ENCODE measurements at regions not wholly inside any gene's neighbourhood (a gene's known extent, or its start where the extent isn't known, plus 50 kb on each side); places are given as distances from the start of the nearest gene placed in this dataset.

- H3K4me1 ChIP-seq: no peaks in the 10 kb centered on the region
- H3K27me3 ChIP-seq: no peaks in the 10 kb centered on the region
- H3K9me3 ChIP-seq: no peaks in the 10 kb centered on the region
- no peak for TF ChIP-seq CTCF (IDR thresholded peaks at IDR 0.05)
- no peak overlapping the region for H3K4me3 ChIP-seq
- no peaks in the 10 kb centered on the region for H3K36me3 ChIP-seq
- DNase-seq (ENCODE audit: low spot score): no peak
- H3K27ac ChIP-seq: no peak overlapping the region
These were observed 725.0 kb downstream of the METTL15 start for GRCh38 chr11:28833169-28833568.

GRCh38 chr11:28826807-28827206 is 718.6 kb downstream of the METTL15 start:
- H3K4me1 ChIP-seq: no peaks in the 10 kb centered on the region
- no peak for TF ChIP-seq CTCF (IDR thresholded peaks at IDR 0.05)
- H3K4me3 ChIP-seq: no peak overlapping the region
- peaks cover 4 to 12% of the 10 kb centered on the region in 2 donors for H3K9me3 ChIP-seq
- H3K36me3 ChIP-seq: no peaks in the 10 kb centered on the region
- H3K27me3 ChIP-seq: no peaks in the 10 kb centered on the region
- H3K27ac ChIP-seq: no peak overlapping the region
- DNase-seq (ENCODE audit: low spot score): no peak

- peaks cover 4 to 8% of the 10 kb centered on the region in 2 donors for H3K9me3 ChIP-seq
- no peaks in the 10 kb centered on the region for H3K36me3 ChIP-seq
- no peaks in the 10 kb centered on the region for H3K27me3 ChIP-seq
- TF ChIP-seq CTCF (IDR thresholded peaks at IDR 0.05): no peak
- no peak overlapping the region for H3K27ac ChIP-seq
- no peak overlapping the region for H3K4me3 ChIP-seq
- no peaks in the 10 kb centered on the region for H3K4me1 ChIP-seq
- DNase-seq (ENCODE audit: low spot score): no peak
These were observed 714.4 kb downstream of the METTL15 start for GRCh38 chr11:28822576-28822975.

GRCh38 chr11:28820296-28820989 is 712.3 kb downstream of the METTL15 start:
- Histone ChIP-seq H3K27me3 (no peaks in the 10 kb centered on the region), H3K4me3 (no peak overlapping the region), H3K36me3 (no peaks in the 10 kb centered on the region), H3K9me3 (peaks cover 0 to 4% of the 10 kb centered on the region in 2 donors), H3K27ac (no peak overlapping the region), H3K4me1 (no peaks in the 10 kb centered on the region)
- no peak for DNase-seq (ENCODE audit: low spot score)
- no peak for TF ChIP-seq CTCF (IDR thresholded peaks at IDR 0.05)

- TF ChIP-seq CTCF (IDR thresholded peaks at IDR 0.05): no peak
- Histone ChIP-seq H3K27me3 (no peaks in the 10 kb centered on the region), H3K4me3 (no peak overlapping the region), H3K36me3 (no peaks in the 10 kb centered on the region), H3K4me1 (no peaks in the 10 kb centered on the region), H3K27ac (no peak overlapping the region), H3K9me3 (peaks cover 0 to 2% of the 10 kb centered on the region in 2 donors)
- no peak for DNase-seq (ENCODE audit: low spot score)
These were observed 711.6 kb downstream of the METTL15 start for GRCh38 chr11:28819741-28820140.

- H3K9me3 ChIP-seq: no peaks in the 10 kb centered on the region
- no peaks in the 10 kb centered on the region for H3K4me1 ChIP-seq
- no peak overlapping the region for H3K27ac ChIP-seq
- no peak for DNase-seq (ENCODE audit: low spot score)
- no peak for TF ChIP-seq CTCF (IDR thresholded peaks at IDR 0.05)
- H3K27me3 ChIP-seq: no peaks in the 10 kb centered on the region
- no peak overlapping the region for H3K4me3 ChIP-seq
- no peaks in the 10 kb centered on the region for H3K36me3 ChIP-seq
These were observed 706.9 kb downstream of the METTL15 start for GRCh38 chr11:28815110-28815509.

Data from right atrium auricular region (tissue), 2 donors.